Gastrocnemius medialis (tissue), 4 donors: ENCODE measurements at regions not wholly inside any gene's neighbourhood (a gene's known extent, or its start where the extent isn't known, plus 50 kb on each side); places are given as distances from the start of the nearest gene placed in this dataset.

Source experiments
- CTCF ChIP-seq, 5 experiments: fragments of 450-650 bp in 3 of 5; fragments of 200-600 bp in 2 of 5; sonication (generic) in 2 of 5; IDR thresholded peaks in 4 of 5; conservative IDR thresholded peaks in 1 of 5; 1 replicate in 4 of 5; 2 replicates in 1 of 5; pipeline ENCODE4 v1.5.1; 2016 to 2019; ENCODE audit warnings: antibody characterized with exemption in 5 of 5, mild to moderate bottlenecking in 3 of 5, moderate library complexity in 3 of 5
- POLR2A ChIP-seq, 2 donors: fragments of 450-650 bp; IDR thresholded peaks; one replicate each; pipeline ENCODE4 v1.6.1; 2017; ENCODE audit warnings: antibody characterized with exemption in 2 of 2, mild to moderate bottlenecking in 2 of 2, moderate library complexity in 2 of 2

DNA sequence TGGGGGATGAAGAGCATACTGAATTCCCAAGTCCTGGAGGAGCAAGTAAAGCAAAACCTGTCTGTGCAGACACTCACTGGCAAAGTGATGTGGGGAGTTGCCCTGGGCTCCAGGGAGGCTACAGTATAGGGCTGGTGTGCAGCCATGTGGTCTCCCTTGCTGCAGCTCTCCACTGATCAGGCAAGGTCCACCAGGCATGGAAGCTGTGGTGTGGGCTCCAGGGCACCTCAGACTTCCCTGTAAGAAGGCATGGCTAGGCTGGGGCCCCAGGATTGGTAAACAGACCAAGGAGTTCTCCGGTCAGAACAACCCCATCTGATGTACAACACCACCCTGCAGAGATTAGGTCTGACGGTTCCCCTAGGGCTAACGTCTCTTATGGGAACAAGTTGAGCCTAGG, 241.9 kb upstream of the NDST4 start:
- TF ChIP-seq CTCF (IDR thresholded peaks at IDR 0.05 in 4 of 5, conservative IDR thresholded peaks at IDR 0.05 in 1 of 5): no peak
- TF ChIP-seq POLR2A (IDR thresholded peaks at IDR 0.05): no peak
